WERI-Rb-1 (cell line): ENCODE measurements at regions not wholly inside any gene's neighbourhood (a gene's known extent, or its start where the extent isn't known, plus 50 kb on each side); places are given as distances from the start of the nearest gene placed in this dataset.

ENCODE experiments used
- DNase-seq: peaks from one replicate; pipeline ENCODE4 v3.0.0-alpha.2; 2020
- H3K27ac ChIP-seq: fragments of 250-450 bp; sonication (Bioruptor Pico); 2 replicates; pipeline ENCODE4 v1.5.1; 2020; ENCODE audit warnings: mild to moderate bottlenecking, moderate library complexity
- H3K27me3 ChIP-seq: fragments of 250-450 bp; sonication (Bioruptor Pico); 2 replicates; pipeline ENCODE4 v1.5.1; 2021; ENCODE audit warnings: mild to moderate bottlenecking, low read depth, moderate library complexity; ENCODE audit not compliant: insufficient read depth, severe bottlenecking
- H3K36me3 ChIP-seq: fragments of 250-450 bp; sonication (Bioruptor Pico); 2 replicates; pipeline ENCODE4 v1.5.1; 2020; ENCODE audit warnings: mild to moderate bottlenecking, moderate library complexity
- H3K4me3 ChIP-seq: 2 replicates; pipeline ENCODE4 v1.5.1; 2011; ENCODE audit warnings: low read depth, mild to moderate bottlenecking, control low read depth, low read length
- H3K9me3 ChIP-seq: fragments of 250-450 bp; sonication (Bioruptor Pico); 2 replicates; pipeline ENCODE4 v1.5.1; 2021; ENCODE audit warnings: mild to moderate bottlenecking, moderate library complexity; ENCODE audit not compliant: severe bottlenecking
- TF ChIP-seq, protein P1 (sequence below): IDR thresholded peaks from 2 replicates; pipeline ENCODE4 v1.5.1; 2011; ENCODE audit warnings: low read depth, mild to moderate bottlenecking, control low read depth, inconsistent platforms, low read length

DNA sequence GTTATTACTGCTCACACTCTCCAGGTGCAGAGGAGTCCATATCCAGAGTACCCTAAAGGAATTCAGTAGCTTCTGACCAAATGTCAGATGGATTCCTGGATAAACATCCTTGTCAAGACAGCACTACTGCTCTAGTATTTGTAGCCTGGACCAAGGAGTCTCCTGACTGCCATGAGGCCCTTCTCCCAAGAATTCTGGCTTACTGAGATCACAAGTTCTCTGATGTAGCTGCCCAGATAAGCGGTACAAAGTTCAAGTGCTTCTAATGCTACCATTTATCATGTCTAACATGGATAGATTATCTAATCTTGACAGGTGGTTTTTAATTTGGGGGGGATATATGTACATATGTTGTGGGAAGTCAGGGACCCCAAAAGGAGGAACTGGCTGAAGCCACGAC is 196.6 kb upstream of the HMCN1 start:
- Histone ChIP-seq H3K9me3 (no peaks in the 10 kb centered on the region), H3K27me3 (no peaks in the 10 kb centered on the region), H3K27ac (no peak overlapping the region), H3K36me3 (no peaks in the 10 kb centered on the region), H3K4me3 (no peak overlapping the region)
- DNase-seq: no peak
- TF ChIP-seq, protein P1, sequence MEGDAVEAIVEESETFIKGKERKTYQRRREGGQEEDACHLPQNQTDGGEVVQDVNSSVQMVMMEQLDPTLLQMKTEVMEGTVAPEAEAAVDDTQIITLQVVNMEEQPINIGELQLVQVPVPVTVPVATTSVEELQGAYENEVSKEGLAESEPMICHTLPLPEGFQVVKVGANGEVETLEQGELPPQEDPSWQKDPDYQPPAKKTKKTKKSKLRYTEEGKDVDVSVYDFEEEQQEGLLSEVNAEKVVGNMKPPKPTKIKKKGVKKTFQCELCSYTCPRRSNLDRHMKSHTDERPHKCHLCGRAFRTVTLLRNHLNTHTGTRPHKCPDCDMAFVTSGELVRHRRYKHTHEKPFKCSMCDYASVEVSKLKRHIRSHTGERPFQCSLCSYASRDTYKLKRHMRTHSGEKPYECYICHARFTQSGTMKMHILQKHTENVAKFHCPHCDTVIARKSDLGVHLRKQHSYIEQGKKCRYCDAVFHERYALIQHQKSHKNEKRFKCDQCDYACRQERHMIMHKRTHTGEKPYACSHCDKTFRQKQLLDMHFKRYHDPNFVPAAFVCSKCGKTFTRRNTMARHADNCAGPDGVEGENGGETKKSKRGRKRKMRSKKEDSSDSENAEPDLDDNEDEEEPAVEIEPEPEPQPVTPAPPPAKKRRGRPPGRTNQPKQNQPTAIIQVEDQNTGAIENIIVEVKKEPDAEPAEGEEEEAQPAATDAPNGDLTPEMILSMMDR: no peak

DNA sequence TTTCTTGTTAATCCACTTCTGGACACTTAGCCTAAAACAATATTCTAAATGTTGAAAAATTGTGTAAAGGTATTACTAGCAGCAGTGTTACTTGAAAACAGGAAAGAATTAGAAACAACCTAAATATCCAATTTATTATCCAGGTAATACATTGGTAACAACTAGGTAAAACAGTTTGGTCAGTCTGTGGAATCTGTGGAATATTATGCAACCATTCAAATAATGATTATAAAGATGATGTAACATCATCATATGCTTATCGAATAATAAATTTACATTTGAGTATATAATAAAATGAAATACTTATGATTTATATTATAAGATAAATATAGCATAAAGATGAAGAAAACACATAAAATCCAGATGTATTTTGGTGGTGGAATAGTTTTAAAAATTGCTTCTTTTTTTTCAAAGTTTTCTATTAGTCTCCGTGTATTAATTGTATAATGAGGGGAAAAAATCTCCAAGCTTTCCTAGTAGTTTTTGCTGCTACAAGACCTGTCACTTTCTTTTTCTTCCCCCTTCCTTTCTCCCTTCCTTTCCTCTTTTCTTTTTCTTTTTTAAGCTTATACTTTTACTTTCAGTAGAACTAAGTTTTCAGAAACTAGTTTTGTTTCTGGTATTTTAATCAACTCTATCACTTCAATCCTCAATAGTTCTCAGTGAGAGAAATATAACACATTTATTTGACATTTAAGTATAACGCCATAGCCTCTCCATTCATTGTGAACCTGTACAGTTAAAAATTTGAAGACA is 197.8 kb upstream of the HMCN1 start:
- no peaks in the 10 kb centered on the region for H3K9me3 ChIP-seq
- no peak overlapping the region for H3K4me3 ChIP-seq
- DNase-seq: no peak
- TF ChIP-seq, protein P1: no peak
- no peak overlapping the region for H3K27ac ChIP-seq
- no peaks in the 10 kb centered on the region for H3K27me3 ChIP-seq
- H3K36me3 ChIP-seq: no peaks in the 10 kb centered on the region

DNA sequence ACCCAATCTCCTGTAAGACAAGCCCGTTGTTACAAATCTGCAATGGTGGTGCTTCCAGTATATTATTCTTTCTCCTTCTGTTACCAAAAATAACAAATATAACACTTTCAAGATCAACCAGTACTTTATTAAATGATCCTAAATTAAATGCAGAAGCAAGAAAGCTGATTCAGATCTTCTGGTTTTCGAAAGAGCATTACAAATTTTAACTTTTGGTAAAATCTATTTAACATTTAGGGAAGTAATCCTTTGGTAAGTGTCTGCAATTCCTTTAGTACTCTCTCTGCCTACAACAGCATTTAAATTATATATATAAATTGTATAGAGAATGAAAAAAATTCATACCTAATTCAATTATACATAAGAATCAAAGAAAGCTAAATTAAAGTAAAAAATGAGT is 198.6 kb upstream of the HMCN1 start:
- TF ChIP-seq, protein P1: no peak
- Histone ChIP-seq H3K36me3 (no peaks in the 10 kb centered on the region), H3K27me3 (no peaks in the 10 kb centered on the region), H3K4me3 (no peak overlapping the region), H3K9me3 (no peaks in the 10 kb centered on the region), H3K27ac (no peak overlapping the region)
- DNase-seq: no peak

DNA sequence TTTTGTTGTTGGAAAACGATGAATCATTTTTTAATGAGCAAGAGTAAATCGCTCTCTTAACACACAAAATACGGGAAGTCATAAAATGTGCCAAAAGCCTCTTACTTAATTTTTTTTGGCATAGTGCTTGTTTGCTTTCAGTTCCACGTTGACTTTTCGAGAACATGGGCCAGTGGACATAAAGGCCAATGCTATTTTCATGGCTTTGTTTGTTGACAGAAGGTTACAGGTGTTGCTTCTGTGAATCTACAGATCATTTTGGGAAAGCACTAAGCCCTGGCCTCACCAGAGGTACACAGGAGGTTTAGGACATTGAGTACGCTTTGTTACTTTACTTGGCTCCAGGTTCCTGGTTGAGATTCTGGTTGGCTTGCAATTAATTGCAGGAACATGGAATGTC is 199.4 kb upstream of the HMCN1 start:
- no peak for DNase-seq
- TF ChIP-seq, protein P1: no peak

DNA sequence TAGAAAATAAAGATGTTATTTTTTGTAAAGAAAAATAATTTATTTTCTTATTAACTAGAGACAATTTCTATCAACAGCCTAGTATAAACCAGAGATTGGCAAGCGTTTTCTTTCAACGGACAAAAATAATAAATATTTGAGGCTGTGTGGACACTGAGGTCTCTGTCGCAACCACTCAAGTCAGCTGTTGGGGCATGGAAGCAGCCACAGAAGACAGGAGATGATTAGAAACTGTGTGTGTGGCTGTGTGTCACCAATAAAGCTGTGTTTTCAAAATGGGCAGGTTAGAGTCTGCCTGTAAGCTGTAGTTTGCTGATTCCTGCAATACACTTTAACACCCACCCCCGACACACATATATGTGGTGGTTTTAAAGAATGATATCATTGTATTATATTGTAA is 200.6 kb upstream of the HMCN1 start:
- DNase-seq: no peak
- Histone ChIP-seq H3K4me3 (no peak overlapping the region), H3K27ac (no peak overlapping the region), H3K9me3 (no peaks in the 10 kb centered on the region), H3K27me3 (no peaks in the 10 kb centered on the region), H3K36me3 (no peaks in the 10 kb centered on the region)
- TF ChIP-seq, protein P1: no peak

More for the DNA sequence above, 199.4 kb upstream of the HMCN1 start:
- H3K27me3 ChIP-seq: no peaks in the 10 kb centered on the region
- H3K9me3 ChIP-seq: no peaks in the 10 kb centered on the region
- no peak overlapping the region for H3K4me3 ChIP-seq
- no peaks in the 10 kb centered on the region for H3K36me3 ChIP-seq
- no peak overlapping the region for H3K27ac ChIP-seq

DNA sequence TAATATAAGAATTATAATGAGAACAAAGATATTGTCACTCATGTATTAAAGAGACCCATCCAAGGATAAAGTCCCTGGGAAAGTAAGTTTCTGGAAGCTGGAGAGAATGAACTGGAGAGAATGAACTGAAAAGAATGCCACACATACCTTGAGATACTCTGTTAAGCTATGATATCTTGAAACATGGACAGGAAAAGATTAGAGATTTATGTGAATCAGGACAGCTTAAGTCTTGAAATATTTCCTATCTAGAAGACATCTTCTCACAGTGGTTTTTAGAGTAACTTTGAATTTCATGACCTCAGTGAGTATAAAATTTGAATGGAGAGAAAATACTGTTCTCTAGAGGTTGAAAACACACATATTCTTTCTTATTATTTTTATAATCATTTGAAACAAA is 201.3 kb upstream of the HMCN1 start:
- Histone ChIP-seq H3K4me3 (no peak overlapping the region), H3K27me3 (no peaks in the 10 kb centered on the region), H3K27ac (no peak overlapping the region), H3K36me3 (no peaks in the 10 kb centered on the region), H3K9me3 (no peaks in the 10 kb centered on the region)
- DNase-seq: no peak
- TF ChIP-seq, protein P1: no peak
